ENCODE measurements at regions not wholly inside any gene's neighbourhood (a gene's known extent, or its start where the extent isn't known, plus 50 kb on each side); places are given as distances from the start of the nearest gene placed in this dataset.
"Not testable (repeated sequence)": the region's sequence is repeated elsewhere in the genome, so short reads cannot be mapped to it uniquely, and the experiment has no call there.

GRCh38 chr7:359766-360361 lies 69.9 kb downstream of the FOXL3 start:
- H3K27ac ChIP-seq (ENCODE audit: low read depth, low read length) = no peak overlapping the region

GRCh38 chr7:360454-361100 lies 70.6 kb downstream of the FOXL3 start:
- peaks cover 40 to 47% (median 47%) of the 10 kb centered on the region in 3 donors for H3K4me1 Mint-ChIP-seq
- H3K36me3 Mint-ChIP-seq = peaks cover 0 to 8% (median 0%) of the 10 kb centered on the region in 3 donors
- Histone ChIP-seq H3K4me1 (ENCODE audit: insufficient read depth, low read length) (peaks cover 55% of the 10 kb centered on the region), H3K36me3 (ENCODE audit: insufficient read depth, low read length) (no peaks in the 10 kb centered on the region), H3K4me3 (ENCODE audit: low read length) (peak overlapping the region; percentile 37), H3K9me3 (ENCODE audit: low read length) (no peaks in the 10 kb centered on the region), H3K27me3 (ENCODE audit: insufficient read depth, low read length, poor library complexity, severe bottlenecking) (no peaks in the 10 kb centered on the region), H3K27ac (ENCODE audit: low read depth, low read length) (no peak overlapping the region)
- ChIA-PET POLR2A (no interaction called here), CTCF (no interaction called here)
- H3K27ac Mint-ChIP-seq = peak overlapping the region in 3 of 8 donors; percentile 28 to 33 (median 29)
- peaks cover 2 to 6% of the 10 kb centered on the region in 2 donors for H3K27me3 Mint-ChIP-seq
- H3K4me3 Mint-ChIP-seq = peak overlapping the region in 5 of 7 donors; percentile 38 to 78 (median 54)
- peak in 2 of 5 donors; percentile 41 to 43 for DNase-seq
- peaks cover 0 to 3% (median 0%) of the 10 kb centered on the region in 5 donors for H3K9me3 Mint-ChIP-seq

More at GRCh38 chr7:359766-360361, 69.9 kb downstream of the FOXL3 start:
- Mint-ChIP-seq H3K4me1 (peaks cover 37 to 45% (median 44%) of the 10 kb centered on the region in 3 donors), H3K27me3 (peaks cover 2 to 6% of the 10 kb centered on the region in 2 donors), H3K36me3 (peaks cover 0 to 8% (median 0%) of the 10 kb centered on the region in 3 donors), H3K4me3 (peak overlapping the region in 5 of 7 donors; percentile 38 to 78 (median 54)), H3K27ac (no peak overlapping the region), H3K9me3 (peaks cover 0 to 3% (median 0%) of the 10 kb centered on the region in 5 donors)
- DNase-seq = peak in 2 of 5 donors; percentile 29 to 40
- H3K4me3 ChIP-seq (ENCODE audit: low read length) = peak overlapping the region; percentile 37
- peaks cover 48% of the 10 kb centered on the region for H3K4me1 ChIP-seq (ENCODE audit: insufficient read depth, low read length)
- no peaks in the 10 kb centered on the region for H3K27me3 ChIP-seq (ENCODE audit: insufficient read depth, low read length, poor library complexity, severe bottlenecking)
- POLR2A ChIA-PET = no interaction called here
- H3K36me3 ChIP-seq (ENCODE audit: insufficient read depth, low read length) = no peaks in the 10 kb centered on the region
- CTCF ChIA-PET = no interaction called here
- H3K9me3 ChIP-seq (ENCODE audit: low read length) = no peaks in the 10 kb centered on the region

- peaks cover 3 to 11% of the 10 kb centered on the region in 2 donors for H3K27me3 Mint-ChIP-seq
- H3K4me1 ChIP-seq (ENCODE audit: insufficient read depth, low read length) = peaks cover 61% of the 10 kb centered on the region
- DNase-seq = peak in 1 of 5 donors; percentile 27
- POLR2A ChIA-PET; H3K9me3 Mint-ChIP-seq; H3K4me3 ChIP-seq (ENCODE audit: low read length); H3K36me3 Mint-ChIP-seq; H3K4me3 Mint-ChIP-seq; CTCF ChIA-PET; H3K27me3 ChIP-seq (ENCODE audit: insufficient read depth, low read length, poor library complexity, severe bottlenecking); H3K27ac ChIP-seq (ENCODE audit: low read depth, low read length); H3K9me3 ChIP-seq (ENCODE audit: low read length); H3K27ac Mint-ChIP-seq; H3K36me3 ChIP-seq (ENCODE audit: insufficient read depth, low read length): not testable (repeated sequence)
- H3K4me1 Mint-ChIP-seq = peaks cover 46 to 53% (median 52%) of the 10 kb centered on the region in 3 donors
Measured at GRCh38 chr7:361182-361581, 71.2 kb downstream of the FOXL3 start.

- H3K4me1 Mint-ChIP-seq = peaks cover 53 to 60% (median 59%) of the 10 kb centered on the region in 3 donors
- Histone ChIP-seq H3K9me3 (ENCODE audit: low read length) (no peaks in the 10 kb centered on the region), H3K4me3 (ENCODE audit: low read length) (peak overlapping the region; percentile 38), H3K27me3 (ENCODE audit: insufficient read depth, low read length, poor library complexity, severe bottlenecking) (no peaks in the 10 kb centered on the region), H3K4me1 (ENCODE audit: insufficient read depth, low read length) (peaks cover 68% of the 10 kb centered on the region), H3K27ac (ENCODE audit: low read depth, low read length) (no peak overlapping the region), H3K36me3 (ENCODE audit: insufficient read depth, low read length) (no peaks in the 10 kb centered on the region)
- peak overlapping the region; percentile 65 to 83 (median 76) for H3K4me3 Mint-ChIP-seq
- DNase-seq = no peak
- ChIA-PET POLR2A (interaction anchor here (0.5 to 1.4 kb wide), 2 partner anchors 10 to 414 kb away, joined by 3 to 5 read pairs; no protein-coding TSS in a partner anchor), CTCF (interaction anchor here (1.3 to 1.5 kb wide), 2 partner anchors 13 to 470 kb away, joined by 3 read pairs; partner anchors contain the start of gene SUN1)
- peak overlapping the region; percentile 49 to 99 (median 84) for H3K27ac Mint-ChIP-seq
- peaks cover 0 to 8% (median 0%) of the 10 kb centered on the region in 3 donors for H3K36me3 Mint-ChIP-seq
- H3K9me3 Mint-ChIP-seq = peaks cover 0 to 3% (median 0%) of the 10 kb centered on the region in 5 donors
- H3K27me3 Mint-ChIP-seq = peaks cover 3 to 11% of the 10 kb centered on the region in 2 donors
Measured at GRCh38 chr7:361680-362401, 71.9 kb downstream of the FOXL3 start.

- H3K27me3 ChIP-seq (ENCODE audit: insufficient read depth, low read length, poor library complexity, severe bottlenecking) = no peaks in the 10 kb centered on the region
- Mint-ChIP-seq H3K4me3 (peak overlapping the region; percentile 65 to 83 (median 76)), H3K9me3 (peaks cover 0 to 3% (median 0%) of the 10 kb centered on the region in 5 donors), H3K36me3 (peaks cover 0 to 8% (median 0%) of the 10 kb centered on the region in 3 donors), H3K27me3 (peaks cover 3 to 11% of the 10 kb centered on the region in 2 donors), H3K27ac (peak overlapping the region; percentile 49 to 99 (median 84)), H3K4me1 (peaks cover 56 to 64% (median 63%) of the 10 kb centered on the region in 3 donors)
- ChIA-PET CTCF (interaction anchor here (1.3 to 1.5 kb wide), 3 partner anchors 12 to 510 kb away, joined by 3 read pairs; partner anchors contain the start of gene SUN1), POLR2A (interaction anchor here (0.5 to 1.4 kb wide), 2 partner anchors 11 to 413 kb away, joined by 3 to 5 read pairs; no protein-coding TSS in a partner anchor)
- H3K9me3 ChIP-seq (ENCODE audit: low read length) = no peaks in the 10 kb centered on the region
- no peaks in the 10 kb centered on the region for H3K36me3 ChIP-seq (ENCODE audit: insufficient read depth, low read length)
- DNase-seq = peak; percentile 14 to 70 (median 47)
- no peak overlapping the region for H3K27ac ChIP-seq (ENCODE audit: low read depth, low read length)
- H3K4me1 ChIP-seq (ENCODE audit: insufficient read depth, low read length) = peaks cover 72% of the 10 kb centered on the region
- H3K4me3 ChIP-seq (ENCODE audit: low read length) = peak overlapping the region; percentile 38
Measured at GRCh38 chr7:362402-363096, 72.6 kb downstream of the FOXL3 start.

- Histone ChIP-seq H3K9me3 (ENCODE audit: low read length) (no peaks in the 10 kb centered on the region), H3K4me1 (ENCODE audit: insufficient read depth, low read length) (peaks cover 72% of the 10 kb centered on the region), H3K27ac (ENCODE audit: low read depth, low read length) (no peak overlapping the region), H3K27me3 (ENCODE audit: insufficient read depth, low read length, poor library complexity, severe bottlenecking) (no peaks in the 10 kb centered on the region), H3K36me3 (ENCODE audit: insufficient read depth, low read length) (no peaks in the 10 kb centered on the region), H3K4me3 (ENCODE audit: low read length) (no peak overlapping the region)
- peak in 2 of 5 donors; percentile 55 to 74 for DNase-seq
- CTCF ChIA-PET = interaction anchor here (1.5 kb wide), 1 partner anchor 509 kb away, joined by 3 read pairs; no protein-coding TSS in a partner anchor
- Mint-ChIP-seq H3K36me3 (peaks cover 0 to 8% (median 0%) of the 10 kb centered on the region in 3 donors), H3K27me3 (peaks cover 3 to 11% of the 10 kb centered on the region in 2 donors), H3K4me3 (peak overlapping the region in 5 of 7 donors; percentile 19 to 75 (median 55)), H3K9me3 (peaks cover 0 to 3% (median 0%) of the 10 kb centered on the region in 5 donors), H3K4me1 (peaks cover 56 to 64% (median 63%) of the 10 kb centered on the region in 3 donors), H3K27ac (peak overlapping the region; percentile 49 to 94 (median 79))
- POLR2A ChIA-PET = no interaction called here
Measured at GRCh38 chr7:363626-364025, 73.7 kb downstream of the FOXL3 start.

- Histone ChIP-seq H3K27ac (ENCODE audit: low read depth, low read length) (no peak overlapping the region), H3K4me1 (ENCODE audit: insufficient read depth, low read length) (peaks cover 71% of the 10 kb centered on the region), H3K36me3 (ENCODE audit: insufficient read depth, low read length) (no peaks in the 10 kb centered on the region), H3K9me3 (ENCODE audit: low read length) (no peaks in the 10 kb centered on the region), H3K4me3 (ENCODE audit: low read length) (no peak overlapping the region), H3K27me3 (ENCODE audit: insufficient read depth, low read length, poor library complexity, severe bottlenecking) (no peaks in the 10 kb centered on the region)
- peaks cover 0 to 8% (median 0%) of the 10 kb centered on the region in 3 donors for H3K36me3 Mint-ChIP-seq
- H3K27me3 Mint-ChIP-seq = peaks cover 3 to 11% of the 10 kb centered on the region in 2 donors
- POLR2A ChIA-PET = interaction anchor here (0.7 kb wide), 1 partner anchor 185 kb away, joined by 3 read pairs; no protein-coding TSS in a partner anchor
- DNase-seq = no peak
- H3K27ac Mint-ChIP-seq = peak overlapping the region in 7 of 8 donors; percentile 23 to 79 (median 54)
- CTCF ChIA-PET = interaction anchor here (1.0 kb wide), 1 partner anchor 43 kb away, joined by 3 read pairs; no protein-coding TSS in a partner anchor
- peak overlapping the region in 3 of 7 donors; percentile 11 to 37 (median 15) for H3K4me3 Mint-ChIP-seq
- peaks cover 56 to 64% (median 63%) of the 10 kb centered on the region in 3 donors for H3K4me1 Mint-ChIP-seq
- peaks cover 0 to 3% (median 0%) of the 10 kb centered on the region in 5 donors for H3K9me3 Mint-ChIP-seq
Measured at GRCh38 chr7:364536-364935, 74.6 kb downstream of the FOXL3 start.
